Transverse colon (tissue), 4 donors: ENCODE measurements at regions not wholly inside any gene's neighbourhood (a gene's known extent, or its start where the extent isn't known, plus 50 kb on each side); places are given as distances from the start of the nearest gene placed in this dataset.
"Not testable (repeated sequence)": the region's sequence is repeated elsewhere in the genome, so short reads cannot be mapped to it uniquely, and the experiment has no call there.

Experiments used
- DNase-seq: peaks from one replicate; pipeline ENCODE4 v3.0.0-alpha.2; 2019
- H3K27ac ChIP-seq, 4 donors: fragments of 200-600 bp; sonication (generic); 2 replicates each; pipeline ENCODE4 v1.5.1; 2016 to 2018; ENCODE audit warnings: inconsistent platforms in 4 of 4
- H3K27me3 ChIP-seq: fragments of 200-600 bp; sonication (generic); 2 replicates; pipeline ENCODE4 v1.5.1; 2017; ENCODE audit warnings: inconsistent platforms
- H3K36me3 ChIP-seq, 4 donors: fragments of 200-600 bp; sonication (generic); 2 replicates each; pipeline ENCODE4 v1.5.1; 2017 to 2019; ENCODE audit warnings: inconsistent platforms in 4 of 4
- H3K4me1 ChIP-seq, 4 donors: fragments of 200-600 bp; sonication (generic); 2 replicates each; pipeline ENCODE4 v1.5.1; 2017 to 2020; ENCODE audit warnings: inconsistent platforms in 4 of 4
- H3K4me3 ChIP-seq, 4 donors: fragments of 200-600 bp; sonication (generic); 1 replicate in 1 of 4; 2 replicates in 3 of 4; pipeline versions ENCODE4 v1.5.1 to v1.6.1; 2017 to 2019; ENCODE audit warnings: inconsistent platforms in 4 of 4
- H3K9me3 ChIP-seq, 2 donors: fragments of 200-600 bp; sonication (generic); 2 replicates each; pipeline ENCODE4 v1.5.1; 2017 to 2019; ENCODE audit warnings: inconsistent platforms in 2 of 2
- EP300 ChIP-seq: sonication (generic); formaldehyde crosslinking; IDR thresholded peaks from one replicate; pipeline ENCODE4 v1.6.1; 2017; ENCODE audit warnings: antibody characterized with exemption, low read depth
- POLR2A ChIP-seq: fragments of 450-650 bp; IDR thresholded peaks from one replicate; pipeline ENCODE4 v1.6.1; 2016; ENCODE audit warnings: antibody characterized with exemption, mild to moderate bottlenecking, moderate library complexity
- POLR2AphosphoS5 ChIP-seq, 3 donors: sonication (generic); formaldehyde crosslinking; IDR thresholded peaks; one replicate each; pipeline ENCODE4 v1.6.1; 2016; ENCODE audit warnings: antibody characterized with exemption in 3 of 3
- WGBS, 2 donors: methylation state at CpG; one replicate each; pipeline ENCODE4 v1.1.5; 2018; ENCODE audit warnings: low coverage in 1 of 2; 5-methylcytosine and 5-hydroxymethylcytosine counted together
- in situ Hi-C, 4 donors: fragments of 200-750 bp; cut with MboI; loops; one replicate each; pipeline versions ENCODE4 v1.15.0 to v1.15.1; 2017; ENCODE audit warnings: low sequenced_read_pairs in 3 of 4, low pct_ligation_motif_present in 1 of 4, low pct_unique_long_range_greater_than_20kb in 1 of 4
- intact Hi-C: fragments of 100-400 bp; cut with DNase I; formaldehyde crosslinking; loops from one replicate; pipeline ENCODE4 v1.15.1; 2023; ENCODE audit warnings: low total_unique reads
- TF ChIP-seq, protein P1 (sequence below), 5 experiments: fragments of 200-600 bp in 3 of 5; fragments of 450-650 bp in 2 of 5; sonication (generic) in 3 of 5; IDR thresholded peaks; 1 replicate in 2 of 5; 2 replicates in 3 of 5; pipeline ENCODE4 v1.5.1; 2016 to 2017; ENCODE audit warnings: antibody characterized with exemption in 5 of 5, inconsistent platforms in 3 of 5, mild to moderate bottlenecking in 2 of 5, moderate library complexity in 1 of 5

DNA sequence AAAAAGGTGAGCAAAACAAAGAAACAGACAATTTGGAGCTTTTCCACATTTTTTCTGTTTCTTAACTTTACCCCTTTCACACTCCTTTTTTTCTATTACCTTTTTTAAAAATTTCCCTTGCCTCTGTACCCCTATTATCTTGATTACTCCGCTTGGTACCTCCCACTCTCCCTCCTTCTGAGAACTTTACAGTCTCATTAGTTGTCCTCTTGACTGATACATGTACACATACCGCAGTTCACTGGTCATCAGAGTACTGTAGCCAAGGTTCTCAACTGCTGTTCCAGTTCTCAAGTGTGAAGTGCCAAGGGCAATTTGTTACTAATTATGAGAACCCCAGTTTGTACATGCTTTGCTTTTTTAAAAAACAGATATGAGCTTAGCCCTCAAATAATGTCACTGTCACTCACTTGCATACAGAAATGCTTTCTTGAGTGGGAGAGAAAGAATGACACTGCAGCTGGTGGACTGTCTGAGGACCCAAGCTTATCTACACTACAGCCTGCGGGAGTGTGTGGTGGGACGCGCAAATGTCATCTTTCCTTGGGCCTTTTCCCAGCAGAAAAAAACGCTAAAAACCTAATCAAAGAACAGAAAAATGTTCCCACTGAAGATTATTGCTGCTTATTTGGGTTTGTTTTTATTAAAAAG, 160.8 kb downstream of the DISP1 start:
- Histone ChIP-seq H3K27ac (peak overlapping the region; percentile 36 to 67 (median 62)), H3K36me3 (no peaks in the 10 kb centered on the region), H3K27me3 (no peaks in the 10 kb centered on the region), H3K4me3 (no peak overlapping the region), H3K4me1 (peaks cover 0 to 13% (median 0%) of the 10 kb centered on the region in 4 donors), H3K9me3 (no peaks in the 10 kb centered on the region)
- in situ Hi-C loops (no loop called here), intact Hi-C loops (no loop called here)
- DNase-seq, result no peak
- TF ChIP-seq POLR2A, result no peak
- no peak for TF ChIP-seq POLR2AphosphoS5 (IDR thresholded peaks at IDR 0.05)
- TF ChIP-seq EP300, result no peak
- TF ChIP-seq, protein P1, sequence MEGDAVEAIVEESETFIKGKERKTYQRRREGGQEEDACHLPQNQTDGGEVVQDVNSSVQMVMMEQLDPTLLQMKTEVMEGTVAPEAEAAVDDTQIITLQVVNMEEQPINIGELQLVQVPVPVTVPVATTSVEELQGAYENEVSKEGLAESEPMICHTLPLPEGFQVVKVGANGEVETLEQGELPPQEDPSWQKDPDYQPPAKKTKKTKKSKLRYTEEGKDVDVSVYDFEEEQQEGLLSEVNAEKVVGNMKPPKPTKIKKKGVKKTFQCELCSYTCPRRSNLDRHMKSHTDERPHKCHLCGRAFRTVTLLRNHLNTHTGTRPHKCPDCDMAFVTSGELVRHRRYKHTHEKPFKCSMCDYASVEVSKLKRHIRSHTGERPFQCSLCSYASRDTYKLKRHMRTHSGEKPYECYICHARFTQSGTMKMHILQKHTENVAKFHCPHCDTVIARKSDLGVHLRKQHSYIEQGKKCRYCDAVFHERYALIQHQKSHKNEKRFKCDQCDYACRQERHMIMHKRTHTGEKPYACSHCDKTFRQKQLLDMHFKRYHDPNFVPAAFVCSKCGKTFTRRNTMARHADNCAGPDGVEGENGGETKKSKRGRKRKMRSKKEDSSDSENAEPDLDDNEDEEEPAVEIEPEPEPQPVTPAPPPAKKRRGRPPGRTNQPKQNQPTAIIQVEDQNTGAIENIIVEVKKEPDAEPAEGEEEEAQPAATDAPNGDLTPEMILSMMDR (IDR thresholded peaks at IDR 0.05), result no peak
- WGBS, 2 donors, result 70 to 76% methylated on average over 6 of the region's 6 CpGs

DNA sequence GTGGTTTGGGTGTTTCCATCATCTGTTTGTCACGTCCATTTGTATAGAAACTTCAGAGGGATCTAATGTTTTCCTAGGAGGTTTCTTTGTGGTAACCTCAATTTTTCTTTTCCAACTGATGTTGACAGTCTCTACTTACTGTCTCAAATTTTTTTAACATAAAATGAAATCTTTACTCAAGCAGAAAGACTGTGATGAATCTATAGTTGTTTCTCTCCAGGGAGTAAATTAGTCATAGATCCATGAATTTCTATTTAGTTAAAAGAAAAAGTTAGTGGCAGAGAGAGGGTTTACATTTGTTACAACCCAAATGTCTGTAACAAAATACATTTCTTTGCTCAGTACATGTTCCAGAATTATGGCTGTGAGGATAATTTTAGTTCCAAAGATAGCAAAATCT, 161.6 kb downstream of the DISP1 start:
- in situ Hi-C loops (no loop called here), intact Hi-C loops (no loop called here)
- TF ChIP-seq POLR2A, result no peak
- TF ChIP-seq, protein P1 (IDR thresholded peaks at IDR 0.05), result no peak
- no peak for TF ChIP-seq POLR2AphosphoS5 (IDR thresholded peaks at IDR 0.05)
- no peak for TF ChIP-seq EP300
- H3K27me3 ChIP-seq, result no peaks in the 10 kb centered on the region
- no peak overlapping the region for H3K4me3 ChIP-seq
- no peak for DNase-seq
- H3K9me3 ChIP-seq, result no peaks in the 10 kb centered on the region
- H3K36me3 ChIP-seq, result no peaks in the 10 kb centered on the region
- peaks cover 0 to 13% (median 0%) of the 10 kb centered on the region in 4 donors for H3K4me1 ChIP-seq
- 68 to 86% methylated on average over 1 of the region's 1 CpG for WGBS, 2 donors
- peak overlapping the region in 2 of 4 donors; percentile 59 to 67 for H3K27ac ChIP-seq

DNA sequence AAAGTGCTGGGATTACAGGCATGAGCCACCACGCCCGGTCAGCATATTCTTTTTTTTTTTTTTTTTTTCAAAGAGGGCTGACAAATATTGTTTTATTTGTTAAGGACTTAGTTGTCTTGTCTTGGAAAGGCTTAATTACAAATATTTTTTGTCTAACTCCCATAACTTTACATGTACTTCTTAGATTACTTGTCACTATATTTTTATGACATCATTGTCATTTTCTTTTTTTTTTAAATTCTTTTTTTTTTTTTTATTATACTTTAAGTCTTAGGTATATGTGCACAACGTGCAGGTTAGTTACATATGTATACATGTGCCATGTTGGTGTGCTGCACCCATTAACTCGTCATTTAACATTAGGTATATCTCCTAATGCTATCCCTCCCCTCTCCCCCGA, 162.5 kb downstream of the DISP1 start:
- in situ Hi-C loops, intact Hi-C loops, H3K36me3 ChIP-seq, H3K9me3 ChIP-seq, H3K27me3 ChIP-seq, H3K27ac ChIP-seq, DNase-seq, H3K4me3 ChIP-seq: not testable (repeated sequence)
- WGBS, 2 donors, result 80 to 88% methylated on average over 2 to 4 of the region's 5 CpGs
- H3K4me1 ChIP-seq, result peaks cover 0 to 13% (median 0%) of the 10 kb centered on the region in 4 donors

DNA sequence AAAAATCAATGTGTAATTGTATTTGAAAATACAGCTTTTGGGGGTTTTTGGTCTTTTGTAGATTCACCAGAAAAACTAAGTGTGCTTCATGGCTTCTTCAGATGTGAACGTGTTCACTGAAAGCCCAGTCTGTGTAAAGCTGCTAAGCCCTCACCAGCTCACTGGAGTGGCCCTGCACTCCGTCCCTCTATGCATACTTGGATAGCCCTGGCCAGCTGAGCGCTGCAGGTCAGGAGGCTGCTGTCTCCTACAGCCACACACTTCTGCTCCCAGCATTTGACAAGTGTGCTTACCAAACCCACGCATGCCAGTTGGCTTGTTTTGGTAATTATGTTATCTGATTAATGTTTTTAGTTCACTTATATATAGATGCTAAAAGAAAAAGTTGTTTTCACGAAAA, 163.5 kb downstream of the TLR5 start:
- H3K27ac ChIP-seq, result no peak overlapping the region

More for the DNA sequence above, 163.5 kb downstream of the TLR5 start:
- in situ Hi-C loops, result no loop called here
- TF ChIP-seq EP300, result no peak
- no peak for TF ChIP-seq POLR2AphosphoS5 (IDR thresholded peaks at IDR 0.05)
- TF ChIP-seq, protein P1 (IDR thresholded peaks at IDR 0.05), result no peak
- TF ChIP-seq POLR2A, result no peak
- intact Hi-C loops, result no loop called here
- H3K9me3 ChIP-seq, result no peaks in the 10 kb centered on the region
- H3K36me3 ChIP-seq, result no peaks in the 10 kb centered on the region
- no peak overlapping the region for H3K4me3 ChIP-seq
- DNase-seq, result no peak
- no peaks in the 10 kb centered on the region for H3K27me3 ChIP-seq
- WGBS, 2 donors, result 88 to 95% methylated on average over 5 of the region's 5 CpGs
- H3K4me1 ChIP-seq, result peaks cover 0 to 13% (median 0%) of the 10 kb centered on the region in 4 donors
